ENCODE measurements at regions not wholly inside any gene's neighbourhood (a gene's known extent, or its start where the extent isn't known, plus 50 kb on each side); places are given as distances from the start of the nearest gene placed in this dataset.
A peak's percentile ranks its signal among the peaks of the same experiment; 100 is the strongest.

DNA sequence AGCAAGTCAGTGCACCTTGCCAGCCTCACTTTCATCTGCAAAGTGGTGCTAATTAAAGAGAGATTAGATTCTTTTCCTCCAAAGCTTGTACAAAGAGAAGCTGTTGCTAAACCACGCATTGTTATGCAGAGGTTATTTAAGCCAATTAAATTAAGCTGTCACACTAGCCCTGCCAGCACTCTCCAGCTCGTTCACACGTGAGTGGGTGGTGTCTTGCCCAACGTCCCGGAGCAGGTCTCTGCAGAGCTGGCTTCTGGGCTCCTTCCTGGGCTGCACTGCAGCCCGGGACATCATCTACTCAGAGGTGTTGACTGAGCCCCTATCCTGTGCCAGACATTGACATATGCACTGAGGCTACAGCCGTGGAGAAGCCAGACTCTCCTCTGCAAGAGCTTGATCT, 401.6 kb upstream of the SULF2 start:
- intact Hi-C loops (cut with DNase I): no loop called here
- Histone ChIP-seq H3K27me3 (no peaks in the 10 kb centered on the region), H3K4me3 (no peak overlapping the region), H3K9me3 (no peaks in the 10 kb centered on the region), H3K27ac (no peak overlapping the region), H3K36me3 (no peaks in the 10 kb centered on the region), H3K4me1 (peaks cover 17% of the 10 kb centered on the region)
- no peak for DNase-seq (ENCODE audit: extremely low spot score in 2 of 2)
- TF ChIP-seq CTCF (IDR thresholded peaks at IDR 0.05) (no peak), POLR2AphosphoS5 (IDR thresholded peaks at IDR 0.05; ENCODE audit: insufficient read depth in 1 of 2, low read depth in 1 of 2) (peak in 1 of 2 donors; percentile 35), POLR2A (IDR thresholded peaks at IDR 0.05) (no peak)

- no peak overlapping the region for H3K27ac ChIP-seq
- no peak for TF ChIP-seq POLR2A (IDR thresholded peaks at IDR 0.05)
- no peak for TF ChIP-seq CTCF (IDR thresholded peaks at IDR 0.05)
- TF ChIP-seq POLR2AphosphoS5 (IDR thresholded peaks at IDR 0.05; ENCODE audit: insufficient read depth in 1 of 2, low read depth in 1 of 2): no peak
- no peaks in the 10 kb centered on the region for H3K27me3 ChIP-seq
- no peaks in the 10 kb centered on the region for H3K9me3 ChIP-seq
- no peaks in the 10 kb centered on the region for H3K36me3 ChIP-seq
- intact Hi-C loops (cut with DNase I): no loop called here
- no peak overlapping the region for H3K4me3 ChIP-seq
- DNase-seq (ENCODE audit: extremely low spot score in 2 of 2): no peak
- peaks cover 15% of the 10 kb centered on the region for H3K4me1 ChIP-seq
Observed at GRCh38 chr20:48186447-48186846, 401.2 kb upstream of the SULF2 start.

DNA sequence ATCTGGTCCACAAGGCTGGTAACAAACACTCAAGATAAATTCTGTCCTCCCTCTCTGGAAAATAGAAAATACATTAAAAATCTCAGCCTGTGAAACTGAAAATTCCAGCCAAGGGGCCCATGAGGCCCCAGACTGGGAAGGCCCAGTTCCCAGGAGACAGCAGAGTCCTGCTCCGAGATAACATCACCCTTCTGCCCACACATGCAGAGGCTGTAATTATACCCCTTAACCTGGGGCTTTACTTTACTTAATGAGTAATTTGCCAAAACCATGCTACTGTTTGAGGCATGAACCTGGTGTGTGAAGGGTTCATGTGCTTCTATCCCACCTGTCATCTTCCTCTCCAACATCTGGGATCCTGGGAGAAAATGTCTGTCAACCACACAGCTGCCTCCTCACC, 398.9 kb upstream of the SULF2 start:
- intact Hi-C loops (cut with DNase I): no loop called here
- Histone ChIP-seq H3K9me3 (no peaks in the 10 kb centered on the region), H3K4me3 (no peak overlapping the region), H3K27me3 (no peaks in the 10 kb centered on the region), H3K27ac (no peak overlapping the region), H3K4me1 (peaks cover 10% of the 10 kb centered on the region), H3K36me3 (no peaks in the 10 kb centered on the region)
- TF ChIP-seq POLR2AphosphoS5 (IDR thresholded peaks at IDR 0.05; ENCODE audit: insufficient read depth in 1 of 2, low read depth in 1 of 2): no peak
- TF ChIP-seq CTCF (IDR thresholded peaks at IDR 0.05): no peak
- no peak for DNase-seq (ENCODE audit: extremely low spot score in 2 of 2)

- intact Hi-C loops (cut with DNase I): no loop called here
- no peak overlapping the region for H3K4me3 ChIP-seq
- peaks cover 10% of the 10 kb centered on the region for H3K4me1 ChIP-seq
- DNase-seq (ENCODE audit: extremely low spot score in 2 of 2): no peak
- no peaks in the 10 kb centered on the region for H3K27me3 ChIP-seq
- no peaks in the 10 kb centered on the region for H3K36me3 ChIP-seq
- H3K27ac ChIP-seq: no peak overlapping the region
- TF ChIP-seq CTCF (IDR thresholded peaks at IDR 0.05): no peak
- no peak for TF ChIP-seq POLR2A (IDR thresholded peaks at IDR 0.05)
- TF ChIP-seq POLR2AphosphoS5 (IDR thresholded peaks at IDR 0.05; ENCODE audit: insufficient read depth in 1 of 2, low read depth in 1 of 2): no peak
- H3K9me3 ChIP-seq: no peaks in the 10 kb centered on the region
Observed at GRCh38 chr20:48181261-48181935, 396.1 kb upstream of the SULF2 start.

DNA sequence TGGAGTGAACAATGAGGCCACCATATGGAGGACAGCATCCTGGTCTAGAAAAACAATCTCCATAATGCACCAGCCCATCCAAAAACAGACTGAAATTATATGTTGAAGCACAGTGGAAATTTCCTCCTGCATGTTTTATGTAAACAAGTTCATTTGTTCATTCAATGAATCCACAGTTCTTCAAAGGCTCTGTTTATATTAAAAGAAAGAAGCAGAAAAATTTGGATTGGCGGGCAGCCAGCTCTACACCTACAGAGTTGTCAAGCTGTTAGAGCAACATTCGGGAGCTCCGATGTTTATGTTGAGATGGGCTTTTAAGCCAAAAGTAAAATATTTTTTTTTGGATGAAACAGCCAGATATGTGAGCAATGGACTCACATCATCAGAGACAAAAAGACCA, 395.3 kb upstream of the SULF2 start:
- no peak for TF ChIP-seq POLR2AphosphoS5 (IDR thresholded peaks at IDR 0.05; ENCODE audit: insufficient read depth in 1 of 2, low read depth in 1 of 2)
- TF ChIP-seq CTCF (IDR thresholded peaks at IDR 0.05): no peak
- TF ChIP-seq POLR2A (IDR thresholded peaks at IDR 0.05): no peak
- Histone ChIP-seq H3K4me1 (peaks cover 10% of the 10 kb centered on the region), H3K9me3 (no peaks in the 10 kb centered on the region), H3K36me3 (no peaks in the 10 kb centered on the region), H3K4me3 (no peak overlapping the region), H3K27ac (no peak overlapping the region), H3K27me3 (no peaks in the 10 kb centered on the region)
- DNase-seq (ENCODE audit: extremely low spot score in 2 of 2): no peak
- intact Hi-C loops (cut with DNase I): no loop called here
